HepG2 (cell line): ENCODE measurements at regions not wholly inside any gene's neighbourhood (a gene's known extent, or its start where the extent isn't known, plus 50 kb on each side); places are given as distances from the start of the nearest gene placed in this dataset.

Experiments used
- ATRX ChIP-seq: sonication (generic); formaldehyde crosslinking; IDR thresholded peaks from 2 replicates; pipeline ENCODE4 v1.4.0; 2020; ENCODE audit warnings: missing genetic modification reagents, borderline replicate concordance
- ZBTB34 ChIP-seq: sonication (generic); formaldehyde crosslinking; IDR thresholded peaks from 2 replicates; pipeline ENCODE4 v1.8.0; 2022; ENCODE audit warnings: mild to moderate bottlenecking, missing genetic modification reagents
- ZMAT3 ChIP-seq: sonication (generic); formaldehyde crosslinking; conservative IDR thresholded peaks from 2 replicates; pipeline ENCODE4 v1.7.0; 2021; ENCODE audit warnings: missing genetic modification reagents
- ZNF232 ChIP-seq: sonication (generic); formaldehyde crosslinking; IDR thresholded peaks from 2 replicates; pipeline ENCODE4 v1.4.0; 2020; ENCODE audit warnings: missing genetic modification reagents, borderline replicate concordance
- ZNF362 ChIP-seq: sonication (generic); formaldehyde crosslinking; IDR thresholded peaks from 2 replicates; pipeline ENCODE4 v1.4.0; 2020; ENCODE audit warnings: missing genetic modification reagents, mild to moderate bottlenecking, borderline replicate concordance
- ZNF563 ChIP-seq: sonication (generic); formaldehyde crosslinking; IDR thresholded peaks from 2 replicates; pipeline ENCODE4 v1.8.0; 2022; ENCODE audit warnings: mild to moderate bottlenecking, moderate library complexity, missing genetic modification reagents
- ZNF687 ChIP-seq: sonication (generic); formaldehyde crosslinking; IDR thresholded peaks from 2 replicates; pipeline ENCODE4 v1.5.1; 2020; ENCODE audit warnings: mild to moderate bottlenecking, missing genetic modification reagents, moderate library complexity

GRCh38 chr2:42901076-42901640 is 108.8 kb upstream of the HAAO start (continued):
- TF ChIP-seq ZMAT3 (CRISPR knock-in tag) (no peak), ZNF563 (CRISPR knock-in tag) (no peak), ZNF362 (CRISPR knock-in tag) (no peak), ZBTB34 (CRISPR knock-in tag) (no peak), ATRX (no peak), ZNF687 (CRISPR knock-in tag) (no peak), ZNF232 (CRISPR knock-in tag) (no peak)
